ENCODE measurements at regions not wholly inside any gene's neighbourhood (a gene's known extent, or its start where the extent isn't known, plus 50 kb on each side); places are given as distances from the start of the nearest gene placed in this dataset.

- TF ChIP-seq CREB5 (CRISPR knock-in tag; IDR thresholded peaks at IDR 0.05; ENCODE audit: low read depth) (no peak), TSHZ2 (CRISPR knock-in tag; IDR thresholded peaks at IDR 0.05) (no peak), ESRRG (CRISPR knock-in tag; IDR thresholded peaks at IDR 0.05) (no peak), SNAI2 (CRISPR knock-in tag; IDR thresholded peaks at IDR 0.05) (no peak), BACH2 (CRISPR knock-in tag; IDR thresholded peaks at IDR 0.05; ENCODE audit: borderline replicate concordance) (no peak), ARNTL (CRISPR knock-in tag; IDR thresholded peaks at IDR 0.05; ENCODE audit: borderline replicate concordance, low read depth) (no peak), ZFP30 (CRISPR knock-in tag; IDR thresholded peaks at IDR 0.05) (no peak), PATZ1 (CRISPR knock-in tag; IDR thresholded peaks at IDR 0.05; ENCODE audit: borderline replicate concordance) (no peak), PPARA (CRISPR knock-in tag; IDR thresholded peaks at IDR 0.05; ENCODE audit: borderline replicate concordance) (no peak), TOX (CRISPR knock-in tag; IDR thresholded peaks at IDR 0.05; ENCODE audit: borderline replicate concordance) (no peak), ZFP3 (CRISPR knock-in tag; IDR thresholded peaks at IDR 0.05) (no peak), TCF4 (CRISPR knock-in tag; IDR thresholded peaks at IDR 0.05; ENCODE audit: borderline replicate concordance) (no peak), ZNF70 (CRISPR knock-in tag; IDR thresholded peaks at IDR 0.05) (no peak)
These were observed 302.5 kb downstream of the ACTR3B start for GRCh38 chr7:153061910-153062528.

All from SK-N-SH treated with all-trans-retinoic acid at 6 μM for 48 hours (cell line).